WTC11 (cell line): ENCODE measurements at regions not wholly inside any gene's neighbourhood (a gene's known extent, or its start where the extent isn't known, plus 50 kb on each side); places are given as distances from the start of the nearest gene placed in this dataset.

ENCODE experiments used
- ATAC-seq: fragments of 200-7000 bp; cut with Tn5 transposase; 2 replicates; pipeline ENCODE4 v1.10.0; 2021; ENCODE audit warnings: mild to moderate bottlenecking, moderate library complexity
- CTCF ChIA-PET: fragments of 300-600 bp; sonication (Branson Sonifier 250); formaldehyde crosslinking; loops from one replicate; lab custom pipeline; 2021; ENCODE audit warnings: antibody characterized with exemption; lab: Charles Lee
- POLR2A ChIA-PET: fragments of 350-600 bp; sonication (Branson Sonifier 250); formaldehyde crosslinking; loops from one replicate; lab custom pipeline; 2021; ENCODE audit warnings: antibody characterized with exemption; lab: Charles Lee
- DNase-seq: peaks from one replicate; pipeline ENCODE4 v3.0.0; 2021; ENCODE audit warnings: low spot score
- H3K27ac Mint-ChIP-seq: 2 replicates; pipeline ENCODE4 v1.8.0; 2021; ENCODE audit warnings: mixed read lengths
- H3K27me3 Mint-ChIP-seq: 2 replicates; pipeline ENCODE4 v1.8.0; 2021; ENCODE audit warnings: low read depth, mild to moderate bottlenecking, moderate library complexity, mixed read lengths
- H3K36me3 Mint-ChIP-seq: 2 replicates; pipeline ENCODE4 v1.8.0; 2021; ENCODE audit warnings: mixed read lengths
- H3K4me1 Mint-ChIP-seq: 2 replicates; pipeline ENCODE4 v1.8.0; 2022; ENCODE audit warnings: mixed read lengths
- H3K4me3 Mint-ChIP-seq: 2 replicates; pipeline ENCODE4 v1.8.0; 2021; ENCODE audit warnings: mild to moderate bottlenecking, moderate library complexity, mixed read lengths
- H3K9me3 Mint-ChIP-seq: 2 replicates; pipeline ENCODE4 v1.8.0; 2021; ENCODE audit warnings: mixed read lengths
- ATF1 ChIP-seq: sonication (generic); formaldehyde crosslinking; IDR thresholded peaks from 2 replicates; pipeline ENCODE4 v1.8.1; 2023; ENCODE audit warnings: mild to moderate bottlenecking, moderate library complexity, missing genetic modification reagents
- CREB1 ChIP-seq: sonication (generic); formaldehyde crosslinking; IDR thresholded peaks from 2 replicates; pipeline ENCODE4 v1.8.0; 2023; ENCODE audit warnings: mild to moderate bottlenecking, missing genetic modification reagents
- ESRRA ChIP-seq: sonication (generic); formaldehyde crosslinking; IDR thresholded peaks from 2 replicates; pipeline ENCODE4 v1.8.1; 2022; ENCODE audit warnings: mild to moderate bottlenecking, missing genetic modification reagents, borderline replicate concordance
- JUN ChIP-seq: sonication (generic); formaldehyde crosslinking; IDR thresholded peaks from 2 replicates; pipeline ENCODE4 v1.8.0; 2023; ENCODE audit warnings: mild to moderate bottlenecking, missing genetic modification reagents
- NFE2L1 ChIP-seq: sonication (generic); formaldehyde crosslinking; IDR thresholded peaks from 2 replicates; pipeline ENCODE4 v1.8.1; 2023; ENCODE audit warnings: missing genetic modification reagents
- NR3C1 ChIP-seq: sonication (generic); formaldehyde crosslinking; conservative IDR thresholded peaks from 2 replicates; pipeline ENCODE4 v1.8.1; 2023; ENCODE audit warnings: low read depth, mild to moderate bottlenecking, missing genetic modification reagents
- SMAD3 ChIP-seq: sonication (generic); formaldehyde crosslinking; IDR thresholded peaks from 2 replicates; pipeline ENCODE4 v1.8.0; 2022; ENCODE audit warnings: missing genetic modification reagents, mild to moderate bottlenecking, borderline replicate concordance
- SMAD4 ChIP-seq: sonication (generic); formaldehyde crosslinking; IDR thresholded peaks from 2 replicates; pipeline ENCODE4 v1.8.0; 2022; ENCODE audit warnings: mild to moderate bottlenecking, missing genetic modification reagents
- TP53 ChIP-seq: sonication (generic); formaldehyde crosslinking; IDR thresholded peaks from 2 replicates; pipeline ENCODE4 v1.8.1; 2023; ENCODE audit warnings: mild to moderate bottlenecking, missing genetic modification reagents
- ZNF396 ChIP-seq: fragments of 250-450 bp; sonication (Bioruptor Pico); IDR thresholded peaks from 2 replicates; pipeline ENCODE4 v1.8.0; 2021; ENCODE audit warnings: mild to moderate bottlenecking, moderate library complexity, borderline replicate concordance
- ZNF671 ChIP-seq: fragments of 250-450 bp; sonication (Bioruptor Pico); IDR thresholded peaks from 2 replicates; pipeline ENCODE4 v1.8.0; 2021; ENCODE audit warnings: mild to moderate bottlenecking
- TF ChIP-seq, protein P1 (sequence below): sonication (generic); formaldehyde crosslinking; conservative IDR thresholded peaks from 2 replicates; pipeline ENCODE4 v1.8.1; 2022; ENCODE audit warnings: mild to moderate bottlenecking, missing genetic modification reagents
- TF ChIP-seq, protein P2 (sequence below): fragments of 250-450 bp; sonication (Bioruptor Pico); IDR thresholded peaks from 2 replicates; pipeline ENCODE4 v1.9.0; 2021; ENCODE audit warnings: mild to moderate bottlenecking, borderline replicate concordance
- TF ChIP-seq, protein P3 (sequence below): sonication (generic); formaldehyde crosslinking; IDR thresholded peaks from 2 replicates; pipeline ENCODE4 v1.8.0; 2022; ENCODE audit warnings: mild to moderate bottlenecking, missing genetic modification reagents
- TF ChIP-seq, protein P4 (sequence below): sonication (generic); formaldehyde crosslinking; IDR thresholded peaks from 2 replicates; pipeline ENCODE4 v1.8.1; 2022; ENCODE audit warnings: missing genetic modification reagents, borderline replicate concordance
- TF ChIP-seq, protein P5 (sequence below): sonication (generic); formaldehyde crosslinking; IDR thresholded peaks from 2 replicates; pipeline ENCODE4 v1.8.1; 2022; ENCODE audit warnings: low read depth, missing genetic modification reagents, borderline replicate concordance
- TF ChIP-seq, protein P6 (sequence below): sonication (generic); formaldehyde crosslinking; IDR thresholded peaks from 2 replicates; pipeline ENCODE4 v1.8.0; 2022; ENCODE audit warnings: mild to moderate bottlenecking, missing genetic modification reagents
- TF ChIP-seq, protein P7 (sequence below): sonication (generic); formaldehyde crosslinking; IDR thresholded peaks from 2 replicates; pipeline ENCODE4 v1.8.1; 2022; ENCODE audit warnings: mild to moderate bottlenecking, moderate library complexity, missing genetic modification reagents
- TF ChIP-seq, protein P8 (sequence below): sonication (generic); formaldehyde crosslinking; IDR thresholded peaks from 2 replicates; pipeline ENCODE4 v1.8.1; 2023; ENCODE audit warnings: mild to moderate bottlenecking, missing genetic modification reagents

DNA sequence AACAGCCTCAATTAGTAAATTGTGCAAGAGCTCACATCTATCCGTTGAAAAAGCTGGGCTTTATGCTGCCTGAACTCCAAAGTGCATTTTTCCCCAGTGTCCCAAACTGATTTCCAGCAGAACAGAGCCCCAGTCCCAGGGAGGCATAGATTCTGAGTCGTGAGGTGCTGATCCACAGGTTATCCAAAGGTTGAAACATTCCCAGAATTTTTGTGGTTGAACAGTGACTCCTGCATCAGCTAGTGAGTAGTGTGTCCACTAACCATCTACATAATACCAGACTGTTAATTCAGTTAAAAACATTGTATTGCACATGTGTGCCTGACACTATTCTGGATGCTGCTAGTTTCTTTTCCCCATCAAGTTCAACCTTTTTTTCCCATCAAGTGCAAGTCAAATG, 761.5 kb downstream of the GATA3 start (continued):
- TF ChIP-seq SMAD3 (CRISPR knock-in tag) = no peak
- no peak for TF ChIP-seq ZNF396
- no peak for TF ChIP-seq NR3C1
- TF ChIP-seq NFE2L1 (CRISPR knock-in tag) = no peak
- TF ChIP-seq, protein P1, sequence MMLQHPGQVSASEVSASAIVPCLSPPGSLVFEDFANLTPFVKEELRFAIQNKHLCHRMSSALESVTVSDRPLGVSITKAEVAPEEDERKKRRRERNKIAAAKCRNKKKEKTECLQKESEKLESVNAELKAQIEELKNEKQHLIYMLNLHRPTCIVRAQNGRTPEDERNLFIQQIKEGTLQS (CRISPR knock-in tag) = no peak
- TF ChIP-seq, protein P2, sequence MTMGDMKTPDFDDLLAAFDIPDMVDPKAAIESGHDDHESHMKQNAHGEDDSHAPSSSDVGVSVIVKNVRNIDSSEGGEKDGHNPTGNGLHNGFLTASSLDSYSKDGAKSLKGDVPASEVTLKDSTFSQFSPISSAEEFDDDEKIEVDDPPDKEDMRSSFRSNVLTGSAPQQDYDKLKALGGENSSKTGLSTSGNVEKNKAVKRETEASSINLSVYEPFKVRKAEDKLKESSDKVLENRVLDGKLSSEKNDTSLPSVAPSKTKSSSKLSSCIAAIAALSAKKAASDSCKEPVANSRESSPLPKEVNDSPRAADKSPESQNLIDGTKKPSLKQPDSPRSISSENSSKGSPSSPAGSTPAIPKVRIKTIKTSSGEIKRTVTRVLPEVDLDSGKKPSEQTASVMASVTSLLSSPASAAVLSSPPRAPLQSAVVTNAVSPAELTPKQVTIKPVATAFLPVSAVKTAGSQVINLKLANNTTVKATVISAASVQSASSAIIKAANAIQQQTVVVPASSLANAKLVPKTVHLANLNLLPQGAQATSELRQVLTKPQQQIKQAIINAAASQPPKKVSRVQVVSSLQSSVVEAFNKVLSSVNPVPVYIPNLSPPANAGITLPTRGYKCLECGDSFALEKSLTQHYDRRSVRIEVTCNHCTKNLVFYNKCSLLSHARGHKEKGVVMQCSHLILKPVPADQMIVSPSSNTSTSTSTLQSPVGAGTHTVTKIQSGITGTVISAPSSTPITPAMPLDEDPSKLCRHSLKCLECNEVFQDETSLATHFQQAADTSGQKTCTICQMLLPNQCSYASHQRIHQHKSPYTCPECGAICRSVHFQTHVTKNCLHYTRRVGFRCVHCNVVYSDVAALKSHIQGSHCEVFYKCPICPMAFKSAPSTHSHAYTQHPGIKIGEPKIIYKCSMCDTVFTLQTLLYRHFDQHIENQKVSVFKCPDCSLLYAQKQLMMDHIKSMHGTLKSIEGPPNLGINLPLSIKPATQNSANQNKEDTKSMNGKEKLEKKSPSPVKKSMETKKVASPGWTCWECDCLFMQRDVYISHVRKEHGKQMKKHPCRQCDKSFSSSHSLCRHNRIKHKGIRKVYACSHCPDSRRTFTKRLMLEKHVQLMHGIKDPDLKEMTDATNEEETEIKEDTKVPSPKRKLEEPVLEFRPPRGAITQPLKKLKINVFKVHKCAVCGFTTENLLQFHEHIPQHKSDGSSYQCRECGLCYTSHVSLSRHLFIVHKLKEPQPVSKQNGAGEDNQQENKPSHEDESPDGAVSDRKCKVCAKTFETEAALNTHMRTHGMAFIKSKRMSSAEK = no peak
- TF ChIP-seq ATF1 (CRISPR knock-in tag) = no peak
- TF ChIP-seq JUN = no peak

DNA sequence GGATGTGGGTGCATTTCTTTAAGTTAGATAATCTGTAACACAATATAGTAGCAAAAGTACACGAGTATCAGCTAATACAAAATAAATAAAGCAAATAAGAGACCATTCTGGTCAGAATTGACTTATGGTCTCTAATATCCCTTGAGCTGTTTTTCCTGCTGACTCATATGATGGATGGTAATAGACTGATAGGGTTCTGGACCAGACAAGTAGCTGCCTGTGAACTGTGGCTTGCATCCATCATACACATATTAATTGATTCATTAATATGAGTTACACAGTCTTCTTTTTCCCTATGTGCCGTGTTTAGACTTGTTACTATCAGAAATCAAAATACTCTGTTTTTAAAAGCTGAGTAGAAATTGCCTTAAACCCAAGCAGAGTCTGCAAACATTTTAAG, 762.8 kb downstream of the GATA3 start:
- TF ChIP-seq, protein P3, sequence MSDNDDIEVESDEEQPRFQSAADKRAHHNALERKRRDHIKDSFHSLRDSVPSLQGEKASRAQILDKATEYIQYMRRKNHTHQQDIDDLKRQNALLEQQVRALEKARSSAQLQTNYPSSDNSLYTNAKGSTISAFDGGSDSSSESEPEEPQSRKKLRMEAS = no peak
- TF ChIP-seq JUN = no peak
- TF ChIP-seq, protein P4, sequence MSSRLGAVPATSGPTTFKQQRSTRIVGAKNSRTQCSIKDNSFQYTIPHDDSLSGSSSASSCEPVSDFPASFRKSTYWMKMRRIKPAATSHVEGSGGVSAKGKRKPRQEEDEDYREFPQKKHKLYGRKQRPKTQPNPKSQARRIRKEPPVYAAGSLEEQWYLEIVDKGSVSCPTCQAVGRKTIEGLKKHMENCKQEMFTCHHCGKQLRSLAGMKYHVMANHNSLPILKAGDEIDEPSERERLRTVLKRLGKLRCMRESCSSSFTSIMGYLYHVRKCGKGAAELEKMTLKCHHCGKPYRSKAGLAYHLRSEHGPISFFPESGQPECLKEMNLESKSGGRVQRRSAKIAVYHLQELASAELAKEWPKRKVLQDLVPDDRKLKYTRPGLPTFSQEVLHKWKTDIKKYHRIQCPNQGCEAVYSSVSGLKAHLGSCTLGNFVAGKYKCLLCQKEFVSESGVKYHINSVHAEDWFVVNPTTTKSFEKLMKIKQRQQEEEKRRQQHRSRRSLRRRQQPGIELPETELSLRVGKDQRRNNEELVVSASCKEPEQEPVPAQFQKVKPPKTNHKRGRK (CRISPR knock-in tag) = no peak
- TF ChIP-seq ESRRA (CRISPR knock-in tag) = no peak
- no peak for TF ChIP-seq ZNF671
- TF ChIP-seq, protein P5, sequence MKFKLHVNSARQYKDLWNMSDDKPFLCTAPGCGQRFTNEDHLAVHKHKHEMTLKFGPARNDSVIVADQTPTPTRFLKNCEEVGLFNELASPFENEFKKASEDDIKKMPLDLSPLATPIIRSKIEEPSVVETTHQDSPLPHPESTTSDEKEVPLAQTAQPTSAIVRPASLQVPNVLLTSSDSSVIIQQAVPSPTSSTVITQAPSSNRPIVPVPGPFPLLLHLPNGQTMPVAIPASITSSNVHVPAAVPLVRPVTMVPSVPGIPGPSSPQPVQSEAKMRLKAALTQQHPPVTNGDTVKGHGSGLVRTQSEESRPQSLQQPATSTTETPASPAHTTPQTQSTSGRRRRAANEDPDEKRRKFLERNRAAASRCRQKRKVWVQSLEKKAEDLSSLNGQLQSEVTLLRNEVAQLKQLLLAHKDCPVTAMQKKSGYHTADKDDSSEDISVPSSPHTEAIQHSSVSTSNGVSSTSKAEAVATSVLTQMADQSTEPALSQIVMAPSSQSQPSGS (CRISPR knock-in tag) = no peak
- no peak for TF ChIP-seq CREB1 (CRISPR knock-in tag)
- TF ChIP-seq SMAD4 (CRISPR knock-in tag) = no peak
- TF ChIP-seq TP53 (CRISPR knock-in tag) = no peak
- TF ChIP-seq, protein P6, sequence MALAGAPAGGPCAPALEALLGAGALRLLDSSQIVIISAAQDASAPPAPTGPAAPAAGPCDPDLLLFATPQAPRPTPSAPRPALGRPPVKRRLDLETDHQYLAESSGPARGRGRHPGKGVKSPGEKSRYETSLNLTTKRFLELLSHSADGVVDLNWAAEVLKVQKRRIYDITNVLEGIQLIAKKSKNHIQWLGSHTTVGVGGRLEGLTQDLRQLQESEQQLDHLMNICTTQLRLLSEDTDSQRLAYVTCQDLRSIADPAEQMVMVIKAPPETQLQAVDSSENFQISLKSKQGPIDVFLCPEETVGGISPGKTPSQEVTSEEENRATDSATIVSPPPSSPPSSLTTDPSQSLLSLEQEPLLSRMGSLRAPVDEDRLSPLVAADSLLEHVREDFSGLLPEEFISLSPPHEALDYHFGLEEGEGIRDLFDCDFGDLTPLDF (CRISPR knock-in tag) = no peak
- TF ChIP-seq, protein P7, sequence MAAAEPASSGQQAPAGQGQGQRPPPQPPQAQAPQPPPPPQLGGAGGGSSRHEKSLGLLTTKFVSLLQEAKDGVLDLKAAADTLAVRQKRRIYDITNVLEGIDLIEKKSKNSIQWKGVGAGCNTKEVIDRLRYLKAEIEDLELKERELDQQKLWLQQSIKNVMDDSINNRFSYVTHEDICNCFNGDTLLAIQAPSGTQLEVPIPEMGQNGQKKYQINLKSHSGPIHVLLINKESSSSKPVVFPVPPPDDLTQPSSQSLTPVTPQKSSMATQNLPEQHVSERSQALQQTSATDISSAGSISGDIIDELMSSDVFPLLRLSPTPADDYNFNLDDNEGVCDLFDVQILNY (CRISPR knock-in tag) = no peak
- TF ChIP-seq, protein P8, sequence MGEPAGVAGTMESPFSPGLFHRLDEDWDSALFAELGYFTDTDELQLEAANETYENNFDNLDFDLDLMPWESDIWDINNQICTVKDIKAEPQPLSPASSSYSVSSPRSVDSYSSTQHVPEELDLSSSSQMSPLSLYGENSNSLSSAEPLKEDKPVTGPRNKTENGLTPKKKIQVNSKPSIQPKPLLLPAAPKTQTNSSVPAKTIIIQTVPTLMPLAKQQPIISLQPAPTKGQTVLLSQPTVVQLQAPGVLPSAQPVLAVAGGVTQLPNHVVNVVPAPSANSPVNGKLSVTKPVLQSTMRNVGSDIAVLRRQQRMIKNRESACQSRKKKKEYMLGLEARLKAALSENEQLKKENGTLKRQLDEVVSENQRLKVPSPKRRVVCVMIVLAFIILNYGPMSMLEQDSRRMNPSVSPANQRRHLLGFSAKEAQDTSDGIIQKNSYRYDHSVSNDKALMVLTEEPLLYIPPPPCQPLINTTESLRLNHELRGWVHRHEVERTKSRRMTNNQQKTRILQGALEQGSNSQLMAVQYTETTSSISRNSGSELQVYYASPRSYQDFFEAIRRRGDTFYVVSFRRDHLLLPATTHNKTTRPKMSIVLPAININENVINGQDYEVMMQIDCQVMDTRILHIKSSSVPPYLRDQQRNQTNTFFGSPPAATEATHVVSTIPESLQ = no peak
- Mint-ChIP-seq H3K9me3 (no peaks in the 10 kb centered on the region), H3K27ac (no peak overlapping the region), H3K4me1 (no peaks in the 10 kb centered on the region), H3K4me3 (no peak overlapping the region), H3K36me3 (no peaks in the 10 kb centered on the region), H3K27me3 (no peaks in the 10 kb centered on the region)
- POLR2A ChIA-PET = no interaction called here
- CTCF ChIA-PET = no interaction called here
- ATAC-seq (no peak), DNase-seq (no peak)
